ENCODE measurements at regions not wholly inside any gene's neighbourhood (a gene's known extent, or its start where the extent isn't known, plus 50 kb on each side); places are given as distances from the start of the nearest gene placed in this dataset.

- no peak for DNase-seq (ENCODE audit: low spot score in 2 of 2)
- Histone ChIP-seq H3K9me3 (no peaks in the 10 kb centered on the region), H3K36me3 (no peaks in the 10 kb centered on the region), H3K27ac (no peak overlapping the region), H3K4me1 (no peaks in the 10 kb centered on the region), H3K4me3 (no peak overlapping the region), H3K27me3 (no peaks in the 10 kb centered on the region)
- intact Hi-C loops (cut with DNase I; ENCODE audit: low total_unique reads): no loop called here
- TF ChIP-seq POLR2A (IDR thresholded peaks at IDR 0.05) (no peak), POLR2AphosphoS5 (IDR thresholded peaks at IDR 0.05) (no peak), CTCF (IDR thresholded peaks at IDR 0.05) (no peak)
Observed at GRCh38 chr5:3142261-3143027, 391.0 kb upstream of the IRX2 start.

- no peak for DNase-seq (ENCODE audit: low spot score in 2 of 2)
- H3K9me3 ChIP-seq: no peaks in the 10 kb centered on the region
- H3K36me3 ChIP-seq: no peaks in the 10 kb centered on the region
- TF ChIP-seq CTCF (IDR thresholded peaks at IDR 0.05) (no peak), POLR2A (IDR thresholded peaks at IDR 0.05) (no peak), POLR2AphosphoS5 (IDR thresholded peaks at IDR 0.05) (no peak)
- no peak overlapping the region for H3K27ac ChIP-seq
- no peaks in the 10 kb centered on the region for H3K4me1 ChIP-seq
- no peak overlapping the region for H3K4me3 ChIP-seq
- no peaks in the 10 kb centered on the region for H3K27me3 ChIP-seq
- intact Hi-C loops (cut with DNase I; ENCODE audit: low total_unique reads): no loop called here
Observed at GRCh38 chr5:3140117-3140516, 388.6 kb upstream of the IRX2 start.

- no peak for TF ChIP-seq POLR2A (IDR thresholded peaks at IDR 0.05)
- TF ChIP-seq POLR2AphosphoS5 (IDR thresholded peaks at IDR 0.05): no peak
- TF ChIP-seq CTCF (IDR thresholded peaks at IDR 0.05): no peak
- DNase-seq (ENCODE audit: low spot score in 2 of 2): no peak
- Histone ChIP-seq H3K27ac (no peak overlapping the region), H3K27me3 (no peaks in the 10 kb centered on the region), H3K9me3 (no peaks in the 10 kb centered on the region), H3K36me3 (no peaks in the 10 kb centered on the region), H3K4me3 (no peak overlapping the region), H3K4me1 (no peaks in the 10 kb centered on the region)
- intact Hi-C loops (cut with DNase I; ENCODE audit: low total_unique reads): no loop called here
Observed at GRCh38 chr5:3139499-3139931, 388.0 kb upstream of the IRX2 start.

- TF ChIP-seq POLR2A (IDR thresholded peaks at IDR 0.05) (no peak), CTCF (IDR thresholded peaks at IDR 0.05) (no peak), POLR2AphosphoS5 (IDR thresholded peaks at IDR 0.05) (no peak)
- Histone ChIP-seq H3K27me3 (no peaks in the 10 kb centered on the region), H3K27ac (no peak overlapping the region), H3K4me1 (no peaks in the 10 kb centered on the region), H3K36me3 (no peaks in the 10 kb centered on the region), H3K9me3 (no peaks in the 10 kb centered on the region), H3K4me3 (no peak overlapping the region)
- no peak for DNase-seq (ENCODE audit: low spot score in 2 of 2)
- intact Hi-C loops (cut with DNase I; ENCODE audit: low total_unique reads): no loop called here
Observed at GRCh38 chr5:3131161-3131560, 379.7 kb upstream of the IRX2 start.

GRCh38 chr5:3129252-3129651 lies 377.8 kb upstream of the IRX2 start:
- no peaks in the 10 kb centered on the region for H3K27me3 ChIP-seq
- no peaks in the 10 kb centered on the region for H3K9me3 ChIP-seq
- H3K4me3 ChIP-seq: no peak overlapping the region
- intact Hi-C loops (cut with DNase I; ENCODE audit: low total_unique reads): no loop called here
- H3K27ac ChIP-seq: no peak overlapping the region
- H3K36me3 ChIP-seq: no peaks in the 10 kb centered on the region
- DNase-seq (ENCODE audit: low spot score in 2 of 2): no peak
- H3K4me1 ChIP-seq: no peaks in the 10 kb centered on the region
- TF ChIP-seq POLR2AphosphoS5 (IDR thresholded peaks at IDR 0.05): no peak
- no peak for TF ChIP-seq POLR2A (IDR thresholded peaks at IDR 0.05)
- TF ChIP-seq CTCF (IDR thresholded peaks at IDR 0.05): no peak

Measured in breast epithelium (tissue), 4 donors.